ENCODE measurements at regions not wholly inside any gene's neighbourhood (a gene's known extent, or its start where the extent isn't known, plus 50 kb on each side); places are given as distances from the start of the nearest gene placed in this dataset.

GRCh38 chr2:16152071-16152927 is 211.9 kb downstream of the MYCN start:
- ChIA-PET CTCF (no interaction called here), POLR2A (no interaction called here)
- H3K27me3 Mint-ChIP-seq: peaks cover 0 to 8% (median 5%) of the 10 kb centered on the region in 5 donors
- H3K4me3 Mint-ChIP-seq: no peak overlapping the region
- no peak overlapping the region for H3K27ac Mint-ChIP-seq
- Histone ChIP-seq H3K9me3 (ENCODE audit: control insufficient read depth in 2 of 3, low read length in 3 of 3) (no peaks in the 10 kb centered on the region), H3K27me3 (ENCODE audit: control insufficient read depth in 2 of 2, insufficient read depth in 2 of 2, low read length in 2 of 2) (no peaks in the 10 kb centered on the region), H3K36me3 (ENCODE audit: control insufficient read depth in 2 of 3, insufficient read depth in 3 of 3, low read length in 3 of 3) (no peaks in the 10 kb centered on the region), H3K4me1 (ENCODE audit: control insufficient read depth in 2 of 2, insufficient read depth in 2 of 2, low read length in 2 of 2) (no peaks in the 10 kb centered on the region), H3K4me3 (ENCODE audit: low read length) (no peak overlapping the region), H3K27ac (ENCODE audit: low read depth, low read length) (no peak overlapping the region)
- H3K36me3 Mint-ChIP-seq: no peaks in the 10 kb centered on the region
- DNase-seq (no peak), ATAC-seq (no peak)
- no peaks in the 10 kb centered on the region for H3K4me1 Mint-ChIP-seq
- H3K9me3 Mint-ChIP-seq: peaks cover 0 to 12% (median 0%) of the 10 kb centered on the region in 11 donors
- intact Hi-C loops (cut with micrococcal nuclease): no loop called here

GRCh38 chr2:16151651-16152050 is 211.3 kb downstream of the MYCN start:
- H3K4me3 ChIP-seq (ENCODE audit: low read length): no peak overlapping the region
- no peaks in the 10 kb centered on the region for H3K4me1 Mint-ChIP-seq
- peaks cover 0 to 8% (median 5%) of the 10 kb centered on the region in 5 donors for H3K27me3 Mint-ChIP-seq
- ATAC-seq (no peak), DNase-seq (no peak)
- no peaks in the 10 kb centered on the region for H3K9me3 ChIP-seq (ENCODE audit: control insufficient read depth in 2 of 3, low read length in 3 of 3)
- peaks cover 0 to 12% (median 0%) of the 10 kb centered on the region in 11 donors for H3K9me3 Mint-ChIP-seq
- ChIA-PET CTCF (no interaction called here), POLR2A (no interaction called here)
- no peaks in the 10 kb centered on the region for H3K27me3 ChIP-seq (ENCODE audit: control insufficient read depth in 2 of 2, insufficient read depth in 2 of 2, low read length in 2 of 2)
- H3K27ac Mint-ChIP-seq: no peak overlapping the region
- intact Hi-C loops (cut with micrococcal nuclease): no loop called here
- H3K36me3 Mint-ChIP-seq: no peaks in the 10 kb centered on the region
- H3K4me1 ChIP-seq (ENCODE audit: control insufficient read depth in 2 of 2, insufficient read depth in 2 of 2, low read length in 2 of 2): no peaks in the 10 kb centered on the region
- H3K36me3 ChIP-seq (ENCODE audit: control insufficient read depth in 2 of 3, insufficient read depth in 3 of 3, low read length in 3 of 3): no peaks in the 10 kb centered on the region
- H3K4me3 Mint-ChIP-seq: no peak overlapping the region
- H3K27ac ChIP-seq (ENCODE audit: low read depth, low read length): no peak overlapping the region

GRCh38 chr2:16151281-16151570 is 210.9 kb downstream of the MYCN start:
- DNase-seq: no peak
- no peaks in the 10 kb centered on the region for H3K4me1 ChIP-seq (ENCODE audit: control insufficient read depth in 2 of 2, insufficient read depth in 2 of 2, low read length in 2 of 2)
- ATAC-seq: no peak
- no peaks in the 10 kb centered on the region for H3K36me3 ChIP-seq (ENCODE audit: control insufficient read depth in 2 of 3, insufficient read depth in 3 of 3, low read length in 3 of 3)
- H3K4me3 Mint-ChIP-seq: no peak overlapping the region
- POLR2A ChIA-PET: no interaction called here
- no peaks in the 10 kb centered on the region for H3K4me1 Mint-ChIP-seq
- intact Hi-C loops (cut with micrococcal nuclease): no loop called here
- H3K4me3 ChIP-seq (ENCODE audit: low read length): no peak overlapping the region
- no peaks in the 10 kb centered on the region for H3K27me3 ChIP-seq (ENCODE audit: control insufficient read depth in 2 of 2, insufficient read depth in 2 of 2, low read length in 2 of 2)
- H3K36me3 Mint-ChIP-seq: no peaks in the 10 kb centered on the region
- no peak overlapping the region for H3K27ac ChIP-seq (ENCODE audit: low read depth, low read length)
- peaks cover 0 to 8% (median 5%) of the 10 kb centered on the region in 5 donors for H3K27me3 Mint-ChIP-seq
- H3K9me3 Mint-ChIP-seq: peaks cover 0 to 12% (median 0%) of the 10 kb centered on the region in 11 donors
- no peak overlapping the region for H3K27ac Mint-ChIP-seq
- no peaks in the 10 kb centered on the region for H3K9me3 ChIP-seq (ENCODE audit: control insufficient read depth in 2 of 3, low read length in 3 of 3)
- CTCF ChIA-PET: interaction anchor here (0.5 kb wide), 1 partner anchor 207 kb away, joined by 4 read pairs; no protein-coding TSS in a partner anchor

- Mint-ChIP-seq H3K9me3 (peaks cover 0 to 12% (median 0%) of the 10 kb centered on the region in 11 donors), H3K4me1 (no peaks in the 10 kb centered on the region), H3K4me3 (no peak overlapping the region), H3K36me3 (no peaks in the 10 kb centered on the region), H3K27me3 (peaks cover 0 to 8% (median 5%) of the 10 kb centered on the region in 5 donors), H3K27ac (no peak overlapping the region)
- no peaks in the 10 kb centered on the region for H3K36me3 ChIP-seq (ENCODE audit: control insufficient read depth in 2 of 3, insufficient read depth in 3 of 3, low read length in 3 of 3)
- no peak overlapping the region for H3K27ac ChIP-seq (ENCODE audit: low read depth, low read length)
- no peaks in the 10 kb centered on the region for H3K27me3 ChIP-seq (ENCODE audit: control insufficient read depth in 2 of 2, insufficient read depth in 2 of 2, low read length in 2 of 2)
- POLR2A ChIA-PET: no interaction called here
- no peak overlapping the region for H3K4me3 ChIP-seq (ENCODE audit: low read length)
- no peaks in the 10 kb centered on the region for H3K4me1 ChIP-seq (ENCODE audit: control insufficient read depth in 2 of 2, insufficient read depth in 2 of 2, low read length in 2 of 2)
- DNase-seq (no peak), ATAC-seq (no peak)
- intact Hi-C loops (cut with micrococcal nuclease): no loop called here
- CTCF ChIA-PET: interaction anchor here (0.5 kb wide), 1 partner anchor 207 kb away, joined by 4 read pairs; no protein-coding TSS in a partner anchor
- H3K9me3 ChIP-seq (ENCODE audit: control insufficient read depth in 2 of 3, low read length in 3 of 3): no peaks in the 10 kb centered on the region
These were observed 210.3 kb downstream of the MYCN start for GRCh38 chr2:16150456-16151280.

- no peaks in the 10 kb centered on the region for H3K27me3 ChIP-seq (ENCODE audit: control insufficient read depth in 2 of 2, insufficient read depth in 2 of 2, low read length in 2 of 2)
- peak in 4 of 9 donors; percentile 14 to 23 (median 18) for DNase-seq
- peaks cover 0 to 12% (median 0%) of the 10 kb centered on the region in 11 donors for H3K9me3 Mint-ChIP-seq
- no peak overlapping the region for H3K4me3 ChIP-seq (ENCODE audit: low read length)
- intact Hi-C loops (cut with micrococcal nuclease): no loop called here
- CTCF ChIA-PET: no interaction called here
- no peaks in the 10 kb centered on the region for H3K36me3 ChIP-seq (ENCODE audit: control insufficient read depth in 2 of 3, insufficient read depth in 3 of 3, low read length in 3 of 3)
- H3K4me1 Mint-ChIP-seq: no peaks in the 10 kb centered on the region
- H3K4me1 ChIP-seq (ENCODE audit: control insufficient read depth in 2 of 2, insufficient read depth in 2 of 2, low read length in 2 of 2): no peaks in the 10 kb centered on the region
- H3K27me3 Mint-ChIP-seq: peaks cover 0 to 8% (median 5%) of the 10 kb centered on the region in 5 donors
- no peak overlapping the region for H3K27ac Mint-ChIP-seq
- H3K27ac ChIP-seq (ENCODE audit: low read depth, low read length): no peak overlapping the region
- POLR2A ChIA-PET: no interaction called here
- H3K36me3 Mint-ChIP-seq: no peaks in the 10 kb centered on the region
- no peak overlapping the region for H3K4me3 Mint-ChIP-seq
- ATAC-seq: peak; percentile 37
- no peaks in the 10 kb centered on the region for H3K9me3 ChIP-seq (ENCODE audit: control insufficient read depth in 2 of 3, low read length in 3 of 3)
These were observed 209.2 kb downstream of the MYCN start for GRCh38 chr2:16149349-16150243.

GRCh38 chr2:16148632-16149348 is 208.4 kb downstream of the MYCN start:
- ChIA-PET POLR2A (no interaction called here), CTCF (no interaction called here)
- ATAC-seq: peak; percentile 36
- Histone ChIP-seq H3K4me3 (ENCODE audit: low read length) (no peak overlapping the region), H3K9me3 (ENCODE audit: control insufficient read depth in 2 of 3, low read length in 3 of 3) (no peaks in the 10 kb centered on the region), H3K27ac (ENCODE audit: low read depth, low read length) (no peak overlapping the region), H3K36me3 (ENCODE audit: control insufficient read depth in 2 of 3, insufficient read depth in 3 of 3, low read length in 3 of 3) (no peaks in the 10 kb centered on the region), H3K4me1 (ENCODE audit: control insufficient read depth in 2 of 2, insufficient read depth in 2 of 2, low read length in 2 of 2) (no peaks in the 10 kb centered on the region), H3K27me3 (ENCODE audit: control insufficient read depth in 2 of 2, insufficient read depth in 2 of 2, low read length in 2 of 2) (no peaks in the 10 kb centered on the region)
- peak in 4 of 9 donors; percentile 22 to 43 (median 34) for DNase-seq
- Mint-ChIP-seq H3K36me3 (no peaks in the 10 kb centered on the region), H3K9me3 (peaks cover 0 to 12% (median 0%) of the 10 kb centered on the region in 11 donors), H3K4me3 (no peak overlapping the region), H3K4me1 (no peaks in the 10 kb centered on the region), H3K27ac (no peak overlapping the region), H3K27me3 (peaks cover 0 to 8% (median 5%) of the 10 kb centered on the region in 5 donors)
- intact Hi-C loops (cut with micrococcal nuclease): no loop called here

Measured in naive thymus-derived CD4-positive, alpha-beta T cell (primary cell).